PFSK-1 (cell line): ENCODE measurements at regions not wholly inside any gene's neighbourhood (a gene's known extent, or its start where the extent isn't known, plus 50 kb on each side); places are given as distances from the start of the nearest gene placed in this dataset.

Source experiments
- FOXP2 ChIP-seq: optimal IDR thresholded peaks from 2 replicates; pipeline ENCODE3; 2011; ENCODE audit warnings: borderline replicate concordance, control low read depth, inconsistent platforms; ENCODE audit not compliant: insufficient read depth; ENCODE audit errors: extremely low read length, extremely low read depth
- POLR2AphosphoS5 ChIP-seq: IDR thresholded peaks from 2 replicates; pipeline ENCODE4 v1.6.1; 2012; ENCODE audit warnings: low read depth, mild to moderate bottlenecking, control low read depth, low read length, moderate library complexity
- REST ChIP-seq, 2 experiments: IDR thresholded peaks; 2 replicates each; pipeline versions ENCODE4 v1.6.1 to v1.8.0; 2011 to 2012; ENCODE audit warnings: low read depth in 2 of 2, low read length in 2 of 2, control low read depth in 1 of 2, inconsistent platforms in 1 of 2, mild to moderate bottlenecking in 1 of 2, moderate library complexity in 1 of 2; ENCODE audit not compliant: insufficient read depth in 1 of 2
- SIN3A ChIP-seq: IDR thresholded peaks from 2 replicates; pipeline ENCODE4 v1.6.1; 2012; ENCODE audit warnings: mild to moderate bottlenecking, low read length, moderate library complexity, borderline replicate concordance; ENCODE audit not compliant: insufficient read depth
- TAF1 ChIP-seq: IDR thresholded peaks from 2 replicates; pipeline ENCODE4 v1.6.1; 2012; ENCODE audit warnings: low read length, control low read depth, borderline replicate concordance; ENCODE audit not compliant: insufficient read depth

- TF ChIP-seq POLR2AphosphoS5 (no peak), TAF1 (no peak), SIN3A (no peak), REST (IDR thresholded peaks at IDR 0.05; ENCODE audit: insufficient read depth in 1 of 2, low read depth in 2 of 2, low read length in 2 of 2) (no peak), FOXP2 (no peak)
These were observed 61.7 kb downstream of the KCNJ2 start for GRCh38 chr17:70230850-70231640.

GRCh38 chr17:70232466-70232865, 63.1 kb downstream of the KCNJ2 start:
- TF ChIP-seq FOXP2 (no peak), POLR2AphosphoS5 (no peak), TAF1 (no peak), SIN3A (no peak), REST (IDR thresholded peaks at IDR 0.05; ENCODE audit: insufficient read depth in 1 of 2, low read depth in 2 of 2, low read length in 2 of 2) (no peak)

- TF ChIP-seq POLR2AphosphoS5 (no peak), SIN3A (no peak), REST (IDR thresholded peaks at IDR 0.05; ENCODE audit: insufficient read depth in 1 of 2, low read depth in 2 of 2, low read length in 2 of 2) (no peak), FOXP2 (no peak), TAF1 (no peak)
These were observed 65.9 kb downstream of the KCNJ2 start for GRCh38 chr17:70235252-70235651.

- TF ChIP-seq TAF1 (no peak), POLR2AphosphoS5 (no peak), REST (IDR thresholded peaks at IDR 0.05; ENCODE audit: insufficient read depth in 1 of 2, low read depth in 2 of 2, low read length in 2 of 2) (no peak), SIN3A (no peak), FOXP2 (no peak)
These were observed 68.9 kb downstream of the KCNJ2 start for GRCh38 chr17:70238228-70238627.
